Fibroblast of mammary gland (primary cell): ENCODE measurements at regions not wholly inside any gene's neighbourhood (a gene's known extent, or its start where the extent isn't known, plus 50 kb on each side); places are given as distances from the start of the nearest gene placed in this dataset.

Experiments
- DNase-seq: peaks from one replicate; pipeline ENCODE4 v3.0.0-alpha.2; 2010; ENCODE audit warnings: low read depth
- H3K4me3 ChIP-seq: 2 replicates; pipeline ENCODE4 v1.5.1; 2011; ENCODE audit warnings: low read depth, mild to moderate bottlenecking, low read length, moderate library complexity; ENCODE audit not compliant: control insufficient read depth
- TF ChIP-seq, protein P1 (sequence below): conservative IDR thresholded peaks from 2 replicates; pipeline ENCODE4 v1.5.1; 2011; ENCODE audit warnings: low read depth, low read length, inconsistent platforms; ENCODE audit not compliant: control insufficient read depth, insufficient read depth

DNA sequence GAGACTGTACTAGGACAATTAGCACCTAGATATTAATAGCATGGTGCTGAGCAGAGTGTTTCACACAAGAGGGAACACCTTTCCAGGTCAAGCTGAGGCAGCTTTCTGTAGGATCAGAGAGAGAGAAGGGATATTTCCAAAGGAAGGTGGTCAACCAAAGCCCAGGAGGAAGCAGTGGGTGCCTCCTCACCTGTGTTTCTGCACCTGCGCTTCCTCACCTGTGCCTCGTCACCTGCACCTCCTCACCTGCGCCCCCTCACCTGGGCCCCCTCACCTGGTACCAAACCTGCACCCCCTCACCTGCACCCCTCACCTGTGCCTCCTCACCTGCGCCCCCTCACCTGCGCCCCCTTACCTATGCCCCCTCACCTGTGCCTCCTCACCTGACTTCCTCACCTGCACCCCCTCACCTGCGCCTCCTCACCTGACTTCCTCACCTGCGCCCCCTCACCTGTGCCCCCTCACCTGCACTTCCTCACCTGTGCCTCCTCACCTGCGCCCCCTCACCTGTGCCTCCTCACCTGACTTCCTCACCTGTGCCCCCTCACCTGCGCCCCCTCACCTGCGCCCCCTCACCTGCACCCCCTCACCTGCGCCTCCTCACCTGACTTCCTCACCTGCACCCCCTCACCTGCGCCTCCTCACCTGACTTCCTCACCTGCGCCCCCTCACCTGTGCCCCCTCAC lies 67.9 kb downstream of the TTLL2 start:
- DNase-seq: no peak
- H3K4me3 ChIP-seq: no peak overlapping the region
- TF ChIP-seq, protein P1, sequence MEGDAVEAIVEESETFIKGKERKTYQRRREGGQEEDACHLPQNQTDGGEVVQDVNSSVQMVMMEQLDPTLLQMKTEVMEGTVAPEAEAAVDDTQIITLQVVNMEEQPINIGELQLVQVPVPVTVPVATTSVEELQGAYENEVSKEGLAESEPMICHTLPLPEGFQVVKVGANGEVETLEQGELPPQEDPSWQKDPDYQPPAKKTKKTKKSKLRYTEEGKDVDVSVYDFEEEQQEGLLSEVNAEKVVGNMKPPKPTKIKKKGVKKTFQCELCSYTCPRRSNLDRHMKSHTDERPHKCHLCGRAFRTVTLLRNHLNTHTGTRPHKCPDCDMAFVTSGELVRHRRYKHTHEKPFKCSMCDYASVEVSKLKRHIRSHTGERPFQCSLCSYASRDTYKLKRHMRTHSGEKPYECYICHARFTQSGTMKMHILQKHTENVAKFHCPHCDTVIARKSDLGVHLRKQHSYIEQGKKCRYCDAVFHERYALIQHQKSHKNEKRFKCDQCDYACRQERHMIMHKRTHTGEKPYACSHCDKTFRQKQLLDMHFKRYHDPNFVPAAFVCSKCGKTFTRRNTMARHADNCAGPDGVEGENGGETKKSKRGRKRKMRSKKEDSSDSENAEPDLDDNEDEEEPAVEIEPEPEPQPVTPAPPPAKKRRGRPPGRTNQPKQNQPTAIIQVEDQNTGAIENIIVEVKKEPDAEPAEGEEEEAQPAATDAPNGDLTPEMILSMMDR: no peak

DNA sequence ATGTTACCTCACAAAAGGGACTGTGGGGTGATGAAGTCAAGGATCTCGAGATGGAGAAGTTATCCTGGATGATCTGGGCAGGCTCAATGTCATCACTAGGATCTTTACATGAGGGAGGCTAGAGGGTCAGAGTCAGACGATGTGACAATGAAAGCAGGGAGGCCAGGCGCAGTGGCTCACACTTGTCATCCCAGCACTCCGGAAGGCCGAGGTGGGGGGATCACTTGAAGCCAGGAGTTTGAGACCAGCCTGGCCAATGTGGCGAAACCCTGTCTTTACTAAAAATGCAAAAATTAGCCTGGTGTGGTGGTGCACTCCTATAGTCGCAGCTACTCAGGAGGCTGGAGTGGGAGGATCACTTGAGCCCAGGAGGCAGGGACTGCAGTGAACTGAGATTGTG lies 68.8 kb downstream of the TTLL2 start:
- TF ChIP-seq, protein P1: no peak
- no peak for DNase-seq

DNA sequence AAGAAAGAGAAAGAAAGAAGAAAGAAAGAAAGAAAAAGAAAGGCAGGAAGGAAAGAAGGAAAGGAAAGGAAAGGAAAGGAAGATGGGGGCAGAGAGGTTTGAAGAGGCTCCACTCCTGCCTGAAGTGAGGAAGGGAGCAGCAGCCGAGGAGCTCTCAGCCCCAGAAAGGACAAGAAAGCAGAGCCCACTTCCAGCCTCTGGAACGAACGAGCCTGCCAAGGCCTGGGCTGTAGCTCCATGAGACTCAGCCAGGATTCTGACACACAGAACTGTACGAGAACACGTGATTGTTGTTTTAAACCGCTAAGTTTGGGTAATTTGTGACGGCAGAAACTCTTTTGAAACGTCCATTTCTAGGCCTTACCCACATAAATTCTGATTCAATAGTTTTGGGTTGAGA lies 69.5 kb downstream of the TTLL2 start:
- TF ChIP-seq, protein P1: no peak
- no peak for DNase-seq

More for the DNA sequence above, 68.8 kb downstream of the TTLL2 start:
- no peak overlapping the region for H3K4me3 ChIP-seq

DNA sequence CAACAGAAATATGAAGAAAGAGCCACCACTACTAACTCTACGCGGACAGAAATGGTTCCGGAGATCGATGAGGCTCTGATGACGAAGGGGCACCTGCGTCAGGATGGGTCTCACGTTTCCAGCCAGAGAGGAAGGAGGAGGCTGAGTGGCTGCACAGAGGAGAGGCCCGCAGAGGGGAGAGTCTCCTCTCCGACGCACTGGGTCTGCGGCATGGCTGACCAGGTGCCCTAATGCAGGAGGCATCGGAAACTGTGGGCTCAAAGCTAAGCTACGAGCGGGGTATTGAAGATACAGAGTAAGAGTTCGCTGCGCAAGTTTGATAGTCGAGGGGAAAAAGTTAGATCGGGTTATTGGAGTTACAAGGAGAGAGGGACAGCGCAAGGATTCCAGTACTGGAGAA lies 69.9 kb downstream of the TTLL2 start:
- no peak overlapping the region for H3K4me3 ChIP-seq
- TF ChIP-seq, protein P1: no peak
- no peak for DNase-seq

More for the DNA sequence above, 69.5 kb downstream of the TTLL2 start:
- H3K4me3 ChIP-seq: no peak overlapping the region

DNA sequence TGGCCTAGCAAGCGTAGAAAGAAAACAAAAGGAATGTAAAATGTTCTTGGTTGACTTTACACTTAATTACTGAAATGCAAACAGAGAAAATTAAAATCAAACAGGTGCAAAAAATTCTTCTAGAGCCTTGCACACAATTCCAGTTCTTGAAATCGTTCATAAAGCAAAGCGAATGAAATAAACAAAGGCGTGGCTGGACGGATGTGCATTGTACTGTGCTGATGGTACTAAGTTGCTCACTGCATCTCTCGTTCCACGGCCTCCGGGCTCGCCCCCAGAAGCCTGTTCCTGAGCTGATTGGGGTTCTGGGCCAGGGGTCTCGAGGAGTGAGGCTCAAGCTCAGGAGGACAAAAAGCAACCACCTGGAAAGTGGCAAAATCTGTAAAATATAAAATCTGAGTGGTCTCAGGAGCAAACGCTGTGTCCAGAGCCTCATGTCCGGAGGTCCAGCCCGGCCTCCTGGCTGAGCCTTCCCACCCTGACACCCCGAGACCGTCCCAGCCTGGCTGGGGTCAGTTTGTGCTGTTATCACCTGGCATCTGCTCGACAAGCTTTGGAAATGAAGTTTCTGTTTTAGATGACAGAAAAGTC lies 71.3 kb downstream of the TTLL2 start:
- DNase-seq: no peak
- TF ChIP-seq, protein P1: no peak
- H3K4me3 ChIP-seq: no peak overlapping the region

DNA sequence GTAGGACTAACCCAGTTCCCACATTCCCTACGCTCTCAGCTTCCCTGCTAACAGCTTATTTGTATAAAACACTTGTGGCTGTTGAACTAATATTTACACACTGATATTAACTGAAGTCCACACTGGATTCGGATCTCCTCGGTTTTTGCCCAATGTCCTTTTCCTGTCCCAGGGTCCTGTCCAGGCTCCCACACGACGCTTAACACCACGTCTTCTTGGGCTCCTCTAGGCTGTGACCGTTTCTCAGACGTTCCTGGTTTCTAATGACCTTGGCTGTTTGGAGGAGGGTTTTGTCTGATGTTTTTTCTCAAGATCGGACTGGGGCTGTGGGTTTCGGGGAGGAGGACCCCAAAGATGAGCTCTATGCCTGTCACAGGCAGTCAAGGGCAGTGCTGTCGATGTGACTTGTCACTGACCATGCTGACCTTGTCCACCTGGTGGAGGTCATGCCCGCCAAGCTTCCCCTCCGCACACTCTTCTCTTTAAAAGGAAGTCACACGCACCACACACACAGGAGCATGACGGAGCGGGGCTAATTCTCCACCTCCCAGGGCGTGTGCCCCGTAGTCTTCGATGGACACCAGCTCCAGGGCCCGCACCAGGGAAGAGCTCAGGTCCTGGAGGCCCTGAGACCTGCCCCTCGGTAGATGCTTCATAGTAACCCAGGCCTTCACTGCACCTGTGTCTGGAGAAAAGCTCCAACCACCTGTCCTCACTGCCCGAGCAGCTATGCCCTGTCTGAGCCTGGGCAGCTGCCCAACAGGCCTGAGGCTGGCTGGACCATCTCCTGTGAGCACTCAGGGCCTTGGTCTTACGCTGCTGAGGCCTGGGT lies 72.0 kb downstream of the TTLL2 start:
- TF ChIP-seq, protein P1: no peak
- no peak overlapping the region for H3K4me3 ChIP-seq
- no peak for DNase-seq
